COR-L47 (cell line): ENCODE measurements at regions not wholly inside any gene's neighbourhood (a gene's known extent, or its start where the extent isn't known, plus 50 kb on each side); places are given as distances from the start of the nearest gene placed in this dataset.

Experiments used
- DNase-seq: peaks from one replicate; lab custom pipeline; 2025; lab: John Stamatoyannopoulos, UW

- DNase-seq: no peak
Measured at GRCh38 chr2:117536139-117536538, 278.4 kb upstream of the DDX18 start.

DNA sequence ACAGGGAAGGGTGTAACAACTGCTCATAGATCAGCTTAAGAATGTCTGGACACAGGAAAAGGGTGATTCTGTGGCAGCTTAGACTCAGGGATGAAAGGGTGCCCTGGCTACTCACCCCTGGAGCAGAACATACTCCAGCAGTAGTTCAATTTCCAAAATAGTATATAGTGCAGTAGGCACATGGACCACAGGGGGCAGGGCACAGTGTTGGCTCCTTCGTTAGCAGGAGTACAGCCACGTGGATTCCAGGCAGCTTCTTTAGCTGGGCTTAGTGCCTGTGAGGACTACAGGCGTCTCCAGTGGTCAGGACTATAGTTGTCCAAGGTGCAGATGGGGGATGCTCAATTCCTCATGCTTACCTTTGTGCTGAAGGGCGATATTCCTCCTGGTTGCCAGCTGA is 277.5 kb upstream of the DDX18 start:
- no peak for DNase-seq

- DNase-seq: no peak
Measured at GRCh38 chr2:117551858-117552257, 262.6 kb upstream of the DDX18 start.

DNA sequence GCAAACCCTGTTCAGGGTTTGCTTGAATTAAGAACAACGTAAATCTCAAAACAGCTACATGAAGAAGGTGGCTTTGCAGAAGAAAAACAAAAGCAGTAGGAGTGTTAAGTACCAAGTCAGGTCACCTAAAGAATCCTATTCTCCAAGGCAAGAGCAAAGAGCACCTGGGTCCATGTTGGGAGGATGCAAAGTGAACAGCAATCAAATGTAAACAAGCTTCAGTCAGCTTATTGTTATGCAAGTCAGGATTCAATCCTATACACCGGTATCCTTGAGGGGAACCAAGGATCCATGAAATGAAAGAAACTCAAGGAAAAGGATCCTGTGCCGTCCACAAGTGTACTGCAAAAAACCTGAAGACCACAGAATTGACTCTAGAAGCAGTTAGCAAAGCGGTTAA is 261.0 kb upstream of the DDX18 start:
- DNase-seq: no peak

DNA sequence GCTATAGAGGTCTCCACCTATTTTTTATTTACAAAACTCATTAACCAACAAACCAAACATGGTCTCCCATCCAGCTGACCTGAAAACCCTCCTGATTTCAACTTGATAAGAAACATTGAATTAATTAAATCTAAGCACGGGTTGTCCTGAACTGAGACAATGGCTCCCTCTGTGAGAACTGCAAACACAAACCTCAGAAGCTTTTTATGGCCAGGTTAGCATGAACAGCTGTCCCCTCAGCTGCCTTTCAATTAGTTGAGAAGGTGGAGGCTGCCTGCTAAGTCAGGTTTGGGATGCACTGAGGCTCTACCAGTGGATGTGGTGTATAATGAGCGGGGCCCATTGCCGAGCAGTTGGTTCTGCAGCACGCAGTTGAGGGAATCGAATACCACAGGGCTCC is 258.5 kb upstream of the DDX18 start:
- DNase-seq: peak; percentile 19

- DNase-seq: no peak
Measured at GRCh38 chr2:117557626-117558025, 256.9 kb upstream of the DDX18 start.

DNA sequence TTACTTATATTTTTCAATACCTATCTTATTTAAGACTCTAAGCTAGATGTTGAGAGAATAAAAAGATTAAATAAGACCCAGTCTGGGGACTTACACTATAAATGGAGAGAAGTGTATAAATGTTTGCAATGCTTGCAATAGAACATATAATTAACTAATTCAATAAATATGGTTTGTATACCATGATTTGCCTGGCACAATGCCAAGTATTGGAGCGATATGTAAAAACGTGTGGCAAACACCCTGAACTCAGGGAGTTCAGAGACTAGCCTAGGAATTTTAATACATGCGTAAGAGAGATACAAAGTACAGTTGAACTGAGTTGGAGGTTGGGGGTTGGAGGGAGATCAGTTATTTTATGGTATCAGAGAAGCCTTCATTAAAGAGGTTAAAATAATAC is 251.8 kb upstream of the DDX18 start:
- peak; percentile 37 for DNase-seq

GRCh38 chr2:117571590-117572349 is 242.7 kb upstream of the DDX18 start:
- no peak for DNase-seq

DNA sequence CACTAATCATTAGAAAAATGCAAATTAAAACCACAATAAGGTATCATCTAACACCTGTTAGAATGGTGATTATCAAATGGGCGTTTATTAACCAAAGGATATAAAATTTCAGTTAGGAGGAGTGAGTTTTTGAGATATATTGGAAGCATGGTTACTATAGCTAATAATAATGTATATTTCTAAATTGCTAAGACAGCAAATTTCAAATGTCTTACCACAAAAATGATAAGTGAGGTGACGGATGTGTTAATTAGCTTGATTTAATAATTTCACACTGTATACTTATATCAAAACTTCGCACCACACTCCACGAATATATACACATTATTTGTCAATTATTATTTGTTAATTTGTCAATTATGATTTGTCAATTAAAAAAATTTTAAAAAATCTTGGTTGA is 227.2 kb upstream of the DDX18 start:
- DNase-seq: no peak

- no peak for DNase-seq
Measured at GRCh38 chr2:117603060-117603459, 211.4 kb upstream of the DDX18 start.

DNA sequence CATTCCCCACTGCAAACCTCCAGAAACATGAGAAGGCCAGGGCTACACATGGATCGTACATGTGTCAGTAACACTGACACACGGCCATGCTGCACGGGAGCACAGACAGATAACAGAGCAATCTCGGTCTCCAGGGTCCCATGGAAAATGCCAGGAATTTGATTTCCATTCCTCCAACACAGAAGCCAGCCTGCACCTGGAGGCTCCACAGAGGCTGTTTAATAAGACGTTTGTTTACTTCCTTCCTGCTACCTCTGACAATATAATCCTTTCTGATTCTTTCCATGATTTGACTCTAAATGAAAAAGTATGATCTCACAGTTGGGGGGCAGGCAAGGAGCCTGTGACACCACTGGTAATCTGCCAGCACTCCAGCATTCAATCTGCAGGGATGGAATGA is 210.9 kb upstream of the DDX18 start:
- DNase-seq: peak; percentile 39

GRCh38 chr2:117607202-117607601 is 207.3 kb upstream of the DDX18 start:
- no peak for DNase-seq

DNA sequence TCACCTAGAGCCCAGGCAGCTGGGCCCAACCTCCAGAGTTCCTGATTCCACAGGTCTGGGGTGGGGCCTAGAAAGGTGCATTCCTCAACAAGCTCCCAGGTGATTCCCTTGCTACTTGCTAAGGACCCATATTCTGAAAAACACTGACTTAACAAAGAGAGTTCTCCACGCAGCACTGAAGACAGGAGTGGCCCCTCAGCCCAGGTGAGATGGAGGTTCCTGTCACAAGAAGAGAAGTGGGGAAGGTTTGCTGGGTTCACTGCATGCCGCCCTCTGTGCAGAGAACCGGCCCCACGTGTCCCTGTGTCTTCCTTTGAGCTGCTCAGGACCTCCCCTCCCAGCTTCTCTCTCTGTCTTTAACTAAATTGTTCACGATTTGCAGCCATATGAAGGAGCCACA is 201.4 kb upstream of the DDX18 start:
- DNase-seq: no peak

GRCh38 chr2:117614296-117614695 is 200.2 kb upstream of the DDX18 start:
- no peak for DNase-seq

GRCh38 chr2:117614823-117615534 is 199.5 kb upstream of the DDX18 start:
- no peak for DNase-seq

DNA sequence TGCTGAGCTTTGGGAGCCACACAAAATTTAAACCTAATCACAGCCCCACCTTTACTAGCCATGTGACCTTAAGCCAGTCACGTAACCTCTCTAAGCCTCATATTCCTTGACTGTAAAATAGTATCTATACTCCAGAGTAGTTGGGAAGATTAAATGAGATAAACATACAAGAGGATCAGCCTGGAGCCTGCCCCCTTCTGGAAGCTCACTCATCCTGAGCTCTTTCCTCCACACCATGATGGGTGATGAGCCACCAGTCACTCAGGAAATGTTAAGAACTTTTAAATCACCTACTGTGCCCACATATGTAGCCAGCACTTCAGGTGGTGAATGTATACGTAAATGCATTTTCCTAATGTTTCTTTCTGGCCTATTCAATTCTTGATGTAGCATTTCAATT is 195.9 kb upstream of the DDX18 start:
- no peak for DNase-seq

DNA sequence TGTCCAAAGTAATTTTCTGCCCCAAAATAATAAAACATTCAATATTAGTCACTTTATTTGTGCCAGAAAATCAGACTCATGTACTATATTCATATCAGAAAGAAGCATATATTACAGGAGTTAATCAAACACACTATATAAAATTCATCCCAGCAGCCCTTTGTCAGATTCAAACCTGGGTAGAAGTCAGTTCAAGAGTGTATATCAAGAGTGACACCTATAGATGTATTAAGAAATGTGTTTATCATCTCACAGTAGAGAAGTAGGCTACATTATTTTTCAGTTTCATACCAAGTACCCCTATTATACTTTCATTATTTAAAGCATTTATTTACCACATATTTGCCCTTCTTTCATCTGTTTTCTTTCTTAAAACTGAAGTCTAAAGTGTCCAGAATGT is 193.2 kb upstream of the DDX18 start:
- DNase-seq: no peak

DNA sequence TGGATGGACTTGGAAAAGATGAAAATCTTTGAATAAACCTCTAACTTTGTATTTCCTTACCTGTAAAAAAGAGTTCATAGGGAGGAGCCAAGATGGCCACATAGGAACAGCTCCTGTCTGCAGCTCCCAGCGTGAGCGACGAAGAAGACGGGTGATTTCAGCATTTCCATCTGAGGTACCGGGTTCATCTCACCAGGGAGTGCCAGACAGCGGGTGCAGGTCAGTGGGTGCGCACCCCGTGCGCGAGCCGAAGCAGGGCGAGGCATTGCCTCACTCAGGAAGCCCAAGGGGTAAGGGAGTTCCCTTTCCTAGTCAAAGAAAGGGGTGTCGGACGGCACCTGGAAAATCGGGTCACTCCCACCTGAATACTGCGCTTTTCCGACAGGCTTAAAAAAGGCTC is 191.3 kb upstream of the DDX18 start:
- peak; percentile 17 for DNase-seq

GRCh38 chr2:117631152-117631945 is 183.1 kb upstream of the DDX18 start:
- DNase-seq: no peak

GRCh38 chr2:117635481-117635880 is 179.0 kb upstream of the DDX18 start:
- DNase-seq: no peak

- DNase-seq: no peak
Measured at GRCh38 chr2:117639401-117639800, 175.1 kb upstream of the DDX18 start.

GRCh38 chr2:117644403-117644802 is 170.1 kb upstream of the DDX18 start:
- DNase-seq: no peak

- no peak for DNase-seq
Measured at GRCh38 chr2:117645458-117645857, 169.0 kb upstream of the DDX18 start.
